Type B pancreatic cell (in vitro differentiated cells): ENCODE measurements at regions not wholly inside any gene's neighbourhood (a gene's known extent, or its start where the extent isn't known, plus 50 kb on each side); places are given as distances from the start of the nearest gene placed in this dataset.

ENCODE experiments used
- DNase-seq: peaks from one replicate; pipeline ENCODE4 v3.0.0; 2021; ENCODE audit warnings: mixed read lengths; ENCODE audit not compliant: unreplicated experiment; ENCODE audit errors: extremely low spot score
- H3K27ac Mint-ChIP-seq: 2 replicates; pipeline ENCODE4 v1.8.0; 2021; ENCODE audit warnings: mild to moderate bottlenecking, mixed read lengths
- H3K27me3 Mint-ChIP-seq: 2 replicates; pipeline ENCODE4 v1.8.0; 2021; ENCODE audit warnings: mixed read lengths
- H3K36me3 Mint-ChIP-seq: 2 replicates; pipeline ENCODE4 v1.8.0; 2021; ENCODE audit warnings: mixed read lengths
- H3K4me1 Mint-ChIP-seq: one replicate; pipeline ENCODE4 v1.8.0; 2021; ENCODE audit warnings: mixed read lengths; ENCODE audit not compliant: unreplicated experiment
- H3K4me3 Mint-ChIP-seq: 2 replicates; pipeline ENCODE4 v1.8.0; 2021; ENCODE audit warnings: mild to moderate bottlenecking, mixed read lengths
- H3K9me3 Mint-ChIP-seq: 2 replicates; pipeline ENCODE4 v1.8.0; 2021; ENCODE audit warnings: mixed read lengths
- CTCF ChIP-seq: fragments of 200-600 bp; sonication (generic); conservative IDR thresholded peaks from 2 replicates; pipeline ENCODE4 v1.5.0; 2021; ENCODE audit warnings: antibody characterized with exemption, mild to moderate bottlenecking

GRCh38 chr2:57443086-57443485 lies 603.5 kb upstream of the VRK2 start:
- no peak overlapping the region for H3K27ac Mint-ChIP-seq
- H3K27me3 Mint-ChIP-seq, result no peaks in the 10 kb centered on the region
- DNase-seq, result no peak
- no peaks in the 10 kb centered on the region for H3K4me1 Mint-ChIP-seq
- H3K4me3 Mint-ChIP-seq, result no peak overlapping the region
- H3K9me3 Mint-ChIP-seq, result no peaks in the 10 kb centered on the region
- H3K36me3 Mint-ChIP-seq, result no peaks in the 10 kb centered on the region
- TF ChIP-seq CTCF, result no peak

GRCh38 chr2:57443973-57444521 lies 602.6 kb upstream of the VRK2 start:
- no peaks in the 10 kb centered on the region for H3K36me3 Mint-ChIP-seq
- no peaks in the 10 kb centered on the region for H3K27me3 Mint-ChIP-seq
- TF ChIP-seq CTCF, result no peak
- H3K4me3 Mint-ChIP-seq, result no peak overlapping the region
- no peak overlapping the region for H3K27ac Mint-ChIP-seq
- no peaks in the 10 kb centered on the region for H3K4me1 Mint-ChIP-seq
- DNase-seq, result no peak
- H3K9me3 Mint-ChIP-seq, result no peaks in the 10 kb centered on the region

- Mint-ChIP-seq H3K4me1 (no peaks in the 10 kb centered on the region), H3K4me3 (no peak overlapping the region), H3K27me3 (no peaks in the 10 kb centered on the region), H3K9me3 (no peaks in the 10 kb centered on the region), H3K27ac (no peak overlapping the region), H3K36me3 (no peaks in the 10 kb centered on the region)
- no peak for TF ChIP-seq CTCF
- no peak for DNase-seq
These were observed 601.7 kb upstream of the VRK2 start for GRCh38 chr2:57444752-57445430.

DNA sequence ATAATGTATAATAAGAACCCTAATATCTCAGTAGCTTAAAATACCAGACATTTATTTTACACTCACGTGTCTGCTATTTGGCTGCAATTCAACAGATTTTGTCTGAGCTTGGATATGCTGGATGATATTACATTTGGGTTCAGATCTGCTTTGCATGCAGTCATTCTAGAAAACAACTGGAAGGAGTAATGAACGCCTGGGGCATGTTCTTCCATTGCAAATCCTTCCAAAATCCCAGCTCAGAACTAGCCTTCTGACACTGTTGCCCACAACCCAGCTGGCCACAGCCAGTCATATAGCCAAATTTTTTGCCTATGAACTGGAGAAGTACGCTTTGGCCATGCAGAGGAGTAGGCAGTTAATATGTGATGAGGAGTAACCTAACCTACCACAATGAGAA lies 597.8 kb upstream of the VRK2 start:
- no peaks in the 10 kb centered on the region for H3K36me3 Mint-ChIP-seq
- no peak overlapping the region for H3K4me3 Mint-ChIP-seq
- DNase-seq, result no peak
- no peaks in the 10 kb centered on the region for H3K4me1 Mint-ChIP-seq
- H3K27me3 Mint-ChIP-seq, result no peaks in the 10 kb centered on the region
- H3K9me3 Mint-ChIP-seq, result no peaks in the 10 kb centered on the region
- no peak for TF ChIP-seq CTCF
- no peak overlapping the region for H3K27ac Mint-ChIP-seq

GRCh38 chr2:57450170-57450569 lies 596.4 kb upstream of the VRK2 start:
- Mint-ChIP-seq H3K9me3 (no peaks in the 10 kb centered on the region), H3K4me3 (no peak overlapping the region), H3K36me3 (no peaks in the 10 kb centered on the region), H3K27me3 (no peaks in the 10 kb centered on the region), H3K27ac (no peak overlapping the region), H3K4me1 (no peaks in the 10 kb centered on the region)
- no peak for DNase-seq
- no peak for TF ChIP-seq CTCF

- peaks cover 3% of the 10 kb centered on the region for H3K9me3 Mint-ChIP-seq
- no peak for TF ChIP-seq CTCF
- no peak for DNase-seq
- no peak overlapping the region for H3K4me3 Mint-ChIP-seq
- H3K36me3 Mint-ChIP-seq, result no peaks in the 10 kb centered on the region
- no peak overlapping the region for H3K27ac Mint-ChIP-seq
- H3K4me1 Mint-ChIP-seq, result no peaks in the 10 kb centered on the region
- H3K27me3 Mint-ChIP-seq, result no peaks in the 10 kb centered on the region
These were observed 594.0 kb upstream of the VRK2 start for GRCh38 chr2:57452634-57453033.
